Chondrocyte (in vitro differentiated cells): ENCODE measurements at regions not wholly inside any gene's neighbourhood (a gene's known extent, or its start where the extent isn't known, plus 50 kb on each side); places are given as distances from the start of the nearest gene placed in this dataset.

Experiments used
- DNase-seq: peaks from one replicate; pipeline ENCODE4 v3.0.0; 2021; ENCODE audit warnings: mixed read lengths, low spot score
- H3K27ac Mint-ChIP-seq: one replicate; pipeline ENCODE4 v1.8.0; 2021; ENCODE audit warnings: mild to moderate bottlenecking, moderate library complexity, mixed read lengths; ENCODE audit not compliant: unreplicated experiment
- H3K27me3 Mint-ChIP-seq: 2 replicates; pipeline ENCODE4 v1.8.0; 2021; ENCODE audit warnings: low read depth, mixed read lengths
- H3K36me3 Mint-ChIP-seq: 2 replicates; pipeline ENCODE4 v1.8.0; 2021; ENCODE audit warnings: low read depth, mixed read lengths
- H3K4me1 Mint-ChIP-seq: 2 replicates; pipeline ENCODE4 v1.8.0; 2021; ENCODE audit warnings: low read depth, mild to moderate bottlenecking, mixed read lengths
- H3K4me3 Mint-ChIP-seq: one replicate; pipeline ENCODE4 v1.8.0; 2021; ENCODE audit warnings: mild to moderate bottlenecking, moderate library complexity, mixed read lengths; ENCODE audit not compliant: unreplicated experiment
- H3K9me3 Mint-ChIP-seq: 2 replicates; pipeline ENCODE4 v1.8.0; 2021; ENCODE audit warnings: low read depth, mixed read lengths
- TF ChIP-seq, protein P1 (sequence below): fragments of 200-600 bp; sonication (generic); IDR thresholded peaks from 2 replicates; pipeline ENCODE4 v1.5.0; 2021; ENCODE audit warnings: antibody characterized with exemption, mild to moderate bottlenecking, moderate library complexity

DNA sequence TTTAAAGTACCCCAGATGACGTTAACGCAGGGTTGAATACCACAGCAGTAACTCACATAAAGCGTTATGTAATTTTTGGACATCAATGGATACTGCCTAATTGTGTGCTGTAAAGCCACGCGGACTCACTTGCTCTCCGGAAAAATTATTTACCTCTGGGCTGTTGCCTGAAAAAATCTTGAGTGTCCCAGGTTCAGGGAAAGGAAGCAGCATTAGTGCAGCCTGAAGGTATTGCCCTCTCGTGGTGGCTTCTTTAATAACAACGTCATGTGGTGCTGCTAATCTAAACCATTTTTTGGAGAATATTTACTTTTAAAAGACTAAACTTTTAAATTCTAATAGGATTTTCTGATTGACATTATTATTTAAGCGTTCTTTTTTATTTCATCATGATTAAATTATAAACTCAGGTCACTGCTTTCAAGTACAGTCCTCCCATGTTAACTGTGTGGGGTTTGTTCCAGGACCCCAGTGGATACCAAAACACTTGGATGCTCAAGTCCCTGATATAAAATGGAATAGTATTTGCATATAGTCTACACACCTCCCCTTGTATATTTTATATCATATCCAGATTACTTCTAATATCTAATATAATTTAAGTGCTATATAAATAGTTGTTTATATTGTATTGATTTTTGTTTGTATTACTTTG, 384.8 kb downstream of the FAM133A start:
- H3K36me3 Mint-ChIP-seq = no peaks in the 10 kb centered on the region

DNA sequence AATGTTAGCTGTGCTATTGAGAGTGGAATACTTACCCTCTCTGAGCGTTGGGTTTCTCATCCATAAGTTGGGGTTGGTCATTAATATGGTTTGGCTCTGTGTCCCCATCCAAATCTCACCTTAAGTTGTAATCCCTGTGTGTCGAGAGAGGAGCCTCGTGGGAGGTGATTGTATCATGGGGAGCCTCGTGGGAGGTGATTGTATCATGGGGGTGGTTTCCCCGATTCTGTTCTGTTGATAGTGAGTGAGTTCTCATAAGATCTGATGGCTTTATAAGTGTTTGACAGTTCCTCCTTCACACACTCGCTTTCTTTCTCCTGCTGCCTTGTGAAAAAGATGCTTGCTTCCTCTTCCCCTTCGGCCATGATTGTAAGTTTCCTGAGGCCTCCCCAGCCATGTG, 391.1 kb downstream of the FAM133A start:
- no peak overlapping the region for H3K4me3 Mint-ChIP-seq
- TF ChIP-seq, protein P1, sequence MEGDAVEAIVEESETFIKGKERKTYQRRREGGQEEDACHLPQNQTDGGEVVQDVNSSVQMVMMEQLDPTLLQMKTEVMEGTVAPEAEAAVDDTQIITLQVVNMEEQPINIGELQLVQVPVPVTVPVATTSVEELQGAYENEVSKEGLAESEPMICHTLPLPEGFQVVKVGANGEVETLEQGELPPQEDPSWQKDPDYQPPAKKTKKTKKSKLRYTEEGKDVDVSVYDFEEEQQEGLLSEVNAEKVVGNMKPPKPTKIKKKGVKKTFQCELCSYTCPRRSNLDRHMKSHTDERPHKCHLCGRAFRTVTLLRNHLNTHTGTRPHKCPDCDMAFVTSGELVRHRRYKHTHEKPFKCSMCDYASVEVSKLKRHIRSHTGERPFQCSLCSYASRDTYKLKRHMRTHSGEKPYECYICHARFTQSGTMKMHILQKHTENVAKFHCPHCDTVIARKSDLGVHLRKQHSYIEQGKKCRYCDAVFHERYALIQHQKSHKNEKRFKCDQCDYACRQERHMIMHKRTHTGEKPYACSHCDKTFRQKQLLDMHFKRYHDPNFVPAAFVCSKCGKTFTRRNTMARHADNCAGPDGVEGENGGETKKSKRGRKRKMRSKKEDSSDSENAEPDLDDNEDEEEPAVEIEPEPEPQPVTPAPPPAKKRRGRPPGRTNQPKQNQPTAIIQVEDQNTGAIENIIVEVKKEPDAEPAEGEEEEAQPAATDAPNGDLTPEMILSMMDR = no peak
- no peak overlapping the region for H3K27ac Mint-ChIP-seq
- H3K36me3 Mint-ChIP-seq = no peaks in the 10 kb centered on the region
- peaks cover 2% of the 10 kb centered on the region for H3K27me3 Mint-ChIP-seq
- H3K4me1 Mint-ChIP-seq = no peaks in the 10 kb centered on the region
- no peaks in the 10 kb centered on the region for H3K9me3 Mint-ChIP-seq
- no peak for DNase-seq

More for the DNA sequence above, 384.8 kb downstream of the FAM133A start:
- Mint-ChIP-seq H3K27ac (no peak overlapping the region), H3K4me3 (no peak overlapping the region), H3K9me3 (no peaks in the 10 kb centered on the region), H3K27me3 (no peaks in the 10 kb centered on the region), H3K4me1 (no peaks in the 10 kb centered on the region)
- TF ChIP-seq, protein P1 = peak; percentile 78
- DNase-seq = no peak

DNA sequence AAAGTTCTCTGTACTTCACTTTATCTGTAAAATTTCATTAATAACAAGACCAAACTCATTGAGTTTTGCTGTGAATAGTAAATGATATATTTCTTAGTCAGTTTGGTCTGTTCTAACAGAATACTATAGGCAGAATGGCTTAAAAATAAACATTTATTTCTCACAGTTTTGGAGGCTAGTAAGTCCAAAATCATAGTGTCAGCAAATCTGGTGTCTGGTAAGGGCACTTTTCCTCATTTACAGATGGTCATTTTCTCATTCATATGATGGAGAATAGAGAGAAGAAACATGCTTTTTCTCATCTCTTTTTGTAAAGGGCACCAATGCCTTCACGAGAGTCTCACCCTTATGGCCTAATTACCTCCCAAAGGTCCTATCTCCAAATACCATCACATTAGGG, 415.1 kb downstream of the FAM133A start:
- Mint-ChIP-seq H3K9me3 (no peaks in the 10 kb centered on the region), H3K27ac (no peak overlapping the region), H3K4me1 (no peaks in the 10 kb centered on the region), H3K27me3 (no peaks in the 10 kb centered on the region), H3K36me3 (no peaks in the 10 kb centered on the region), H3K4me3 (no peak overlapping the region)
- no peak for DNase-seq
- TF ChIP-seq, protein P1 = no peak

DNA sequence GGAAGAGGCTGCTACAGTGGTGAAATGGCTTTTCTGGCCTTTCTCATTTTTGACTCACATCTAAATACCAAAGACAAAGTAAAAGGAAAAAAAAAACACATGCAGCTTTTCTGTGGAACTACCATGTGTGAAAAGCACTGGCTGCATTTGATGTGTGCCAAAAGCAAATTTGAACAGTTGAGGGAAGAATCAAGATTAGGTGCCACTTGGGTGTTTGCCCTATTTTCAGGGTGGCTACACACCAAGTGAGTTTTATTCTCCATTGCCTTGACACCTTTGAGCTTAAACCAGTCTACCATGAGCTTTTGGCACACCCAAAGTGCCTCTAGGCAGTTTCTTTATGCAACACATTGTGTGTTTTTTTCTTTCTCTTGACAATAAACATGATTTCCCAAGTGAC, 423.9 kb downstream of the FAM133A start:
- H3K27ac Mint-ChIP-seq = no peak overlapping the region

DNA sequence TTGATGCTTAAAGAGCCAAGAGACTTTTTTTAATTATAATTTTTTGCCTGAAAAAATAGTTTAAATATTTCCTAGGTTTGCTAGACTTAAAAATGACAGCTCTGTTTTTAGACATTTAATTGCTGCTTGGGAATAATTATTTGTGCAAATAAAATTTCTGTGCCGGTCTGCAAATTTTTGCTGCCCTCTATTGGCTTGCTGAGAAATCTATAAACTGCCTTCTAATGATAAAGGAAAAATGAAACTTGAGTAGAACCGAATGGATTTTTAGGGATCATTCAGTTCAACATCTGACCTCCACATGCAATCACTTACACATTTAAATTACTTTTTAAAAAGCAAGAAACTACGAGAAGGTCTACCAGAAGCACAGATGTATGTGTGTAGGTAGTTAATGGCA, 434.0 kb downstream of the FAM133A start:
- TF ChIP-seq, protein P1 = peak; percentile 46
- Mint-ChIP-seq H3K9me3 (peaks cover 5% of the 10 kb centered on the region), H3K27ac (no peak overlapping the region), H3K4me1 (no peaks in the 10 kb centered on the region), H3K36me3 (no peaks in the 10 kb centered on the region), H3K4me3 (no peak overlapping the region), H3K27me3 (no peaks in the 10 kb centered on the region)
- no peak for DNase-seq

More for the DNA sequence above, 423.9 kb downstream of the FAM133A start:
- H3K4me3 Mint-ChIP-seq = no peak overlapping the region
- no peak for DNase-seq
- H3K36me3 Mint-ChIP-seq = no peaks in the 10 kb centered on the region
- TF ChIP-seq, protein P1 = no peak
- H3K4me1 Mint-ChIP-seq = no peaks in the 10 kb centered on the region
- no peaks in the 10 kb centered on the region for H3K27me3 Mint-ChIP-seq
- H3K9me3 Mint-ChIP-seq = peaks cover 3% of the 10 kb centered on the region
